H1 (cell line): ENCODE measurements at regions not wholly inside any gene's neighbourhood (a gene's known extent, or its start where the extent isn't known, plus 50 kb on each side); places are given as distances from the start of the nearest gene placed in this dataset.

Experiments used
- CTCF ChIA-PET: fragments of 300-600 bp; sonication (Branson Sonifier 250); formaldehyde crosslinking; loops from one replicate; lab custom pipeline; 2021; ENCODE audit not compliant: partially characterized antibody; lab: Charles Lee
- POLR2A ChIA-PET: fragments of 300-600 bp; sonication (Branson Sonifier 250); formaldehyde crosslinking; loops from one replicate; lab custom pipeline; 2021; ENCODE audit warnings: inconsistent platforms; ENCODE audit not compliant: partially characterized antibody; lab: Charles Lee
- DNase-seq, 2 experiments: peaks; one replicate each; pipeline versions ENCODE4 v3.0.0 to v3.0.0-alpha.2; 2010 to 2022; ENCODE audit warnings: low spot score in 2 of 2, low read depth in 1 of 2, mixed read lengths in 1 of 2
- FAIRE-seq: peaks from 2 replicates; lab custom pipeline; 2011; peaks lifted over from hg19 to GRCh38; lab: Jason Lieb, UNC
- H2AFZ ChIP-seq: 2 replicates; pipeline ENCODE4 v1.8.1; 2012; ENCODE audit warnings: low read length, inconsistent platforms
- H2AK5ac ChIP-seq: 2 replicates; pipeline ENCODE4 v1.6.1; 2013; ENCODE audit warnings: low read depth, low read length
- H2BK120ac ChIP-seq: replicated peaks from 2 replicates; pipeline ENCODE3; 2013; ENCODE audit warnings: low read depth, low read length, inconsistent platforms
- H2BK12ac ChIP-seq: 2 replicates; pipeline ENCODE4 v1.6.1; 2013; ENCODE audit warnings: low read depth, low read length
- H2BK15ac ChIP-seq: 2 replicates; pipeline ENCODE4 v1.6.1; 2013; ENCODE audit warnings: low read length
- H2BK20ac ChIP-seq: 2 replicates; pipeline ENCODE4 v1.6.1; 2013; ENCODE audit warnings: low read length
- H2BK5ac ChIP-seq: 2 replicates; pipeline ENCODE4 v1.6.1; 2013; ENCODE audit warnings: low read depth, low read length
- H3K14ac ChIP-seq: 2 replicates; pipeline ENCODE4 v1.6.1; 2013; ENCODE audit warnings: inconsistent platforms; ENCODE audit not compliant: insufficient read length
- H3K18ac ChIP-seq: 2 replicates; pipeline ENCODE4 v1.6.1; 2013; ENCODE audit warnings: low read length; ENCODE audit errors: extremely low read depth
- H3K23ac ChIP-seq: 2 replicates; pipeline ENCODE4 v1.6.1; 2013; ENCODE audit warnings: inconsistent platforms; ENCODE audit not compliant: insufficient read length
- H3K23me2 ChIP-seq: 2 replicates; pipeline ENCODE4 v1.6.1; 2013; ENCODE audit warnings: low read depth, low read length
- H3K27ac ChIP-seq: 2 replicates; pipeline ENCODE4 v1.6.1; 2011; ENCODE audit warnings: low read depth, low read length, inconsistent platforms
- H3K27me3 ChIP-seq, 4 experiments: replicated peaks in 1 of 4; 1 replicate in 1 of 4; 2 replicates in 3 of 4; pipeline versions ENCODE4 v1.6.1 to v1.8.1; 2011 to 2013; ENCODE audit warnings: low read length in 3 of 4, mild to moderate bottlenecking in 3 of 4, inconsistent platforms in 2 of 4, mixed read lengths in 2 of 4, moderate library complexity in 1 of 4; ENCODE audit not compliant: control insufficient read depth in 3 of 4, insufficient read depth in 3 of 4; ENCODE audit errors: extremely low read depth in 1 of 4
- H3K36me3 ChIP-seq, 4 experiments: 2 replicates each; pipeline versions ENCODE4 v1.6.1 to v1.8.1; 2011 to 2013; ENCODE audit warnings: mild to moderate bottlenecking in 4 of 4, low read length in 3 of 4, moderate library complexity in 2 of 4, control low read depth in 1 of 4, inconsistent platforms in 1 of 4; ENCODE audit not compliant: insufficient read depth in 4 of 4, control insufficient read depth in 2 of 4
- H3K4ac ChIP-seq: replicated peaks from 2 replicates; pipeline ENCODE3; 2013; ENCODE audit warnings: low read length, low read depth, mixed read lengths, inconsistent platforms; ENCODE audit not compliant: insufficient read length
- H3K4me1 ChIP-seq, 4 experiments: replicated peaks in 1 of 4; 1 replicate in 1 of 4; 2 replicates in 3 of 4; pipeline versions ENCODE4 v1.6.1 to v1.8.1; 2011 to 2013; ENCODE audit warnings: low read length in 3 of 4, inconsistent platforms in 2 of 4, mixed read lengths in 1 of 4; ENCODE audit not compliant: insufficient read depth in 4 of 4, control insufficient read depth in 3 of 4
- H3K4me2 ChIP-seq, 2 experiments: 2 replicates each; pipeline versions ENCODE4 v1.6.1 to v1.8.1; 2011 to 2013; ENCODE audit warnings: low read depth in 2 of 2, low read length in 2 of 2, control low read depth in 1 of 2, inconsistent platforms in 1 of 2, mild to moderate bottlenecking in 1 of 2; ENCODE audit not compliant: insufficient read depth in 1 of 2
- H3K4me3 ChIP-seq, 4 experiments: fragments of 200-600, 300-600 bp in 1 of 4; sonication (generic), shearing (Covaris generic), sonication (Bioruptor Twin) in 1 of 4; 2 replicates each; pipeline versions ENCODE4 v1.5.1 to v1.8.1; 2011 to 2016; ENCODE audit warnings: low read length in 4 of 4, low read depth in 3 of 4, control low read depth in 2 of 4, inconsistent platforms in 2 of 4, mild to moderate bottlenecking in 2 of 4, mixed read lengths in 1 of 4, moderate library complexity in 1 of 4; ENCODE audit not compliant: insufficient read depth in 2 of 4; ENCODE audit errors: extremely low read depth in 1 of 4
- H3K56ac ChIP-seq: replicated peaks from 2 replicates; pipeline ENCODE3; 2013; ENCODE audit warnings: low read depth, mild to moderate bottlenecking, mixed read lengths, low read length, inconsistent platforms; ENCODE audit not compliant: insufficient read length
- H3K79me1 ChIP-seq: 2 replicates; pipeline ENCODE4 v1.6.1; 2013; ENCODE audit warnings: low read depth, low read length, control low read depth
- H3K79me2 ChIP-seq, 2 experiments: 2 replicates each; pipeline versions ENCODE4 v1.6.1 to v1.8.1; 2012 to 2013; ENCODE audit warnings: low read length in 2 of 2, mild to moderate bottlenecking in 2 of 2, inconsistent platforms in 1 of 2; ENCODE audit not compliant: insufficient read depth in 2 of 2, control insufficient read depth in 1 of 2
- H3K9ac ChIP-seq, 4 experiments: replicated peaks in 1 of 4; 1 replicate in 1 of 4; 2 replicates in 3 of 4; pipeline versions ENCODE4 v1.6.1 to v1.8.1; 2011 to 2013; ENCODE audit warnings: low read depth in 3 of 4, low read length in 3 of 4, control low read depth in 2 of 4, mild to moderate bottlenecking in 2 of 4, moderate library complexity in 2 of 4, inconsistent platforms in 1 of 4; ENCODE audit errors: extremely low read depth in 1 of 4
- H3K9me3 ChIP-seq, 2 experiments: 2 replicates each; pipeline versions ENCODE4 v1.6.1 to v1.8.1; 2012 to 2013; ENCODE audit warnings: mild to moderate bottlenecking in 2 of 2, moderate library complexity in 2 of 2, control low read depth in 1 of 2, inconsistent platforms in 1 of 2, low read depth in 1 of 2, low read length in 1 of 2, mixed read lengths in 1 of 2; ENCODE audit not compliant: insufficient read depth in 2 of 2
- H4K20me1 ChIP-seq, 2 experiments: replicated peaks in 1 of 2; 2 replicates each; pipeline versions ENCODE3 to v1.8.1; 2011 to 2013; ENCODE audit warnings: inconsistent platforms in 2 of 2, low read length in 2 of 2, mild to moderate bottlenecking in 1 of 2; ENCODE audit not compliant: insufficient read depth in 2 of 2, control insufficient read depth in 1 of 2
- H4K5ac ChIP-seq: 2 replicates; pipeline ENCODE4 v1.6.1; 2013; ENCODE audit warnings: low read length, low read depth, mixed read lengths, inconsistent platforms; ENCODE audit not compliant: insufficient read length
- H4K8ac ChIP-seq: 2 replicates; pipeline ENCODE4 v1.8.0; 2013; ENCODE audit warnings: mild to moderate bottlenecking, moderate library complexity, low read length, inconsistent platforms; ENCODE audit not compliant: insufficient read depth; ENCODE audit errors: extremely low read depth
- H4K91ac ChIP-seq: replicated peaks from 2 replicates; pipeline ENCODE3; 2013; ENCODE audit warnings: low read length, mixed read lengths, inconsistent platforms; ENCODE audit not compliant: insufficient read length
- EZH2 ChIP-seq: fragments of 200-600 bp; sonication (generic); IDR thresholded peaks from 2 replicates; pipeline ENCODE4 v1.7.1; 2012; ENCODE audit warnings: low read depth, mild to moderate bottlenecking, moderate library complexity, low read length, inconsistent platforms; ENCODE audit not compliant: severe bottlenecking
- KDM4A ChIP-seq: IDR thresholded peaks from one replicate; pipeline ENCODE4 v1.7.1; 2012; ENCODE audit warnings: low read depth, mild to moderate bottlenecking, moderate library complexity, low read length, inconsistent platforms; ENCODE audit not compliant: severe bottlenecking
- NRF1 ChIP-seq: IDR thresholded peaks from 2 replicates; pipeline ENCODE4 v1.6.1; 2011; ENCODE audit warnings: mild to moderate bottlenecking, low read depth, low read length, improper control_type of control experiment
- WGBS, 2 experiments: shearing (Covaris generic) in 1 of 2; methylation state at CpG; one replicate each; pipeline versions ENCODE4 v1.1.6 to v1.1.7; 2013 to 2015; ENCODE audit warnings: low lambda C conversion rate in 2 of 2, mixed read lengths in 2 of 2, inconsistent platforms in 1 of 2, low coverage in 1 of 2, missing lambda C conversion rate in 1 of 2; ENCODE audit not compliant: insufficient replicate concordance in 2 of 2, insufficient coverage in 1 of 2, insufficient read length in 1 of 2; ENCODE audit errors: extremely low coverage in 1 of 2, missing lambda C conversion rate in 1 of 2; 5-methylcytosine and 5-hydroxymethylcytosine counted together

DNA sequence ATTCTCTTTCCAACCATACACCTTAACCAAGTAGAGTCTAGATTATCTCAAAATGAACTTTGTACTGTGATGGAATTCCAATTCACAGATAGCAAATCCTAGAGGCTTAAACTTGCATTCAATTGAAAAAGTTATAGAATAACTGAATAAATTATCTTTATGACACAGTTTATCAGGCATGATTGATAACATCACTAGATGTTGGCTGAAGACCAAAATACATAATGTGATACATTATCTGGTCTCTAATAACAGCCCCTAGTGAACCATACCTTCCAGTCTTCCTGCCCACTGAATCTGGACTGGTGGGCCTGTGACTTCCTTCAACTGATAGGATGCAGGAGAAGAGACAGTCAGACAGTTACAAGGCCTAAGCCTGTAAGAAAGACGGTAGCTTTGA is 165.2 kb upstream of the CMC1 start:
- Histone ChIP-seq H3K27me3 (peaks cover 0 to 1% (median 0%) of the 10 kb centered on the region in 4 experiments; a peak in 1 of 7 replicates), H4K91ac (peak overlapping the region; percentile 61), H3K4me2 (no peak overlapping the region), H2AFZ (no peak overlapping the region), H4K8ac (no peak overlapping the region), H3K79me2 (no peaks in the 10 kb centered on the region), H3K27ac (no peak overlapping the region), H2BK120ac (no peak overlapping the region), H2BK5ac (no peak overlapping the region), H4K20me1 (no peaks in the 10 kb centered on the region), H3K9me3 (no peaks in the 10 kb centered on the region), H3K4me3 (no peak overlapping the region), H3K56ac (no peak overlapping the region), H3K23ac (no peak overlapping the region), H3K79me1 (no peaks in the 10 kb centered on the region), H3K18ac (no peak overlapping the region), H4K5ac (no peak overlapping the region), H2BK12ac (no peak overlapping the region), H2BK15ac (no peak overlapping the region), H2BK20ac (no peak overlapping the region), H2AK5ac (no peak overlapping the region), H3K14ac (no peak overlapping the region), H3K4me1 (peaks cover 2 to 17% (median 14%) of the 10 kb centered on the region in 4 experiments; a peak in 4 of 7 replicates), H3K9ac (no peak overlapping the region), H3K23me2 (no peaks in the 10 kb centered on the region), H3K4ac (no peak overlapping the region), H3K36me3 (no peaks in the 10 kb centered on the region)
- FAIRE-seq = no peak
- no peak for TF ChIP-seq EZH2
- no peak for TF ChIP-seq KDM4A
- TF ChIP-seq NRF1 = no peak
- no peak for DNase-seq
- 82% methylated on average over 1 of the region's 1 CpG; no CpG with 5 or more reads in 1 of the 2 experiments for WGBS, 2 experiments
- POLR2A ChIA-PET = no interaction called here
- CTCF ChIA-PET = interaction anchor here (0.9 kb wide), 1 partner anchor 22 kb away, joined by 3 read pairs; no protein-coding TSS in a partner anchor
